Spleen (tissue), 7 donors: ENCODE measurements at regions not wholly inside any gene's neighbourhood (a gene's known extent, or its start where the extent isn't known, plus 50 kb on each side); places are given as distances from the start of the nearest gene placed in this dataset.

ENCODE experiments used
- POLR2A ChIP-seq, 3 donors: fragments of 450-650 bp; IDR thresholded peaks; one replicate each; pipeline ENCODE4 v1.5.1; 2017; ENCODE audit warnings: antibody characterized with exemption in 3 of 3, mild to moderate bottlenecking in 1 of 3
- POLR2AphosphoS5 ChIP-seq, 3 donors: sonication (generic); formaldehyde crosslinking; IDR thresholded peaks; one replicate each; pipeline ENCODE4 v1.5.1; 2017; ENCODE audit warnings: antibody characterized with exemption in 3 of 3
- TF ChIP-seq, protein P1 (sequence below), 11 experiments: fragments of 200-600 bp in 7 of 11; fragments of 450-650 bp in 4 of 11; sonication (generic) in 4 of 11; IDR thresholded peaks in 8 of 11; conservative IDR thresholded peaks in 3 of 11; 1 replicate in 7 of 11; 2 replicates in 4 of 11; pipeline versions ENCODE4 v1.4.0 to v1.8.0; 2016 to 2021; ENCODE audit warnings: antibody characterized with exemption in 11 of 11, inconsistent platforms in 4 of 11, mild to moderate bottlenecking in 1 of 11
- donor health status: DM: no; HTN: no; CAD: no; lungs with moderate emphysema.
- donor health status: DM: no; HTN: no; CAD: no.
- donor health status: DM: no; HTN: no; CAD: no.

GRCh38 chr10:35854661-35855060, 212.6 kb upstream of the FZD8 start:
- TF ChIP-seq, protein P1, sequence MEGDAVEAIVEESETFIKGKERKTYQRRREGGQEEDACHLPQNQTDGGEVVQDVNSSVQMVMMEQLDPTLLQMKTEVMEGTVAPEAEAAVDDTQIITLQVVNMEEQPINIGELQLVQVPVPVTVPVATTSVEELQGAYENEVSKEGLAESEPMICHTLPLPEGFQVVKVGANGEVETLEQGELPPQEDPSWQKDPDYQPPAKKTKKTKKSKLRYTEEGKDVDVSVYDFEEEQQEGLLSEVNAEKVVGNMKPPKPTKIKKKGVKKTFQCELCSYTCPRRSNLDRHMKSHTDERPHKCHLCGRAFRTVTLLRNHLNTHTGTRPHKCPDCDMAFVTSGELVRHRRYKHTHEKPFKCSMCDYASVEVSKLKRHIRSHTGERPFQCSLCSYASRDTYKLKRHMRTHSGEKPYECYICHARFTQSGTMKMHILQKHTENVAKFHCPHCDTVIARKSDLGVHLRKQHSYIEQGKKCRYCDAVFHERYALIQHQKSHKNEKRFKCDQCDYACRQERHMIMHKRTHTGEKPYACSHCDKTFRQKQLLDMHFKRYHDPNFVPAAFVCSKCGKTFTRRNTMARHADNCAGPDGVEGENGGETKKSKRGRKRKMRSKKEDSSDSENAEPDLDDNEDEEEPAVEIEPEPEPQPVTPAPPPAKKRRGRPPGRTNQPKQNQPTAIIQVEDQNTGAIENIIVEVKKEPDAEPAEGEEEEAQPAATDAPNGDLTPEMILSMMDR (IDR thresholded peaks at IDR 0.05 in 8 of 11, conservative IDR thresholded peaks at IDR 0.05 in 3 of 11): no peak
- no peak for TF ChIP-seq POLR2A (IDR thresholded peaks at IDR 0.05)
- TF ChIP-seq POLR2AphosphoS5 (IDR thresholded peaks at IDR 0.05): no peak
